Suppressor macrophage treated with lipopolysaccharide for 1 hour (primary cell): ENCODE measurements at regions not wholly inside any gene's neighbourhood (a gene's known extent, or its start where the extent isn't known, plus 50 kb on each side); places are given as distances from the start of the nearest gene placed in this dataset.
A peak's percentile ranks its signal among the peaks of the same experiment; 100 is the strongest.

Experiments used
- DNase-seq, 3 donors: peaks; one replicate each; pipeline ENCODE4 v3.0.0-alpha.2; 2020 to 2022

GRCh38 chr5:167723254-167723871 lies 568.1 kb upstream of the WWC1 start:
- peak; percentile 88 to 91 (median 88) for DNase-seq

DNA sequence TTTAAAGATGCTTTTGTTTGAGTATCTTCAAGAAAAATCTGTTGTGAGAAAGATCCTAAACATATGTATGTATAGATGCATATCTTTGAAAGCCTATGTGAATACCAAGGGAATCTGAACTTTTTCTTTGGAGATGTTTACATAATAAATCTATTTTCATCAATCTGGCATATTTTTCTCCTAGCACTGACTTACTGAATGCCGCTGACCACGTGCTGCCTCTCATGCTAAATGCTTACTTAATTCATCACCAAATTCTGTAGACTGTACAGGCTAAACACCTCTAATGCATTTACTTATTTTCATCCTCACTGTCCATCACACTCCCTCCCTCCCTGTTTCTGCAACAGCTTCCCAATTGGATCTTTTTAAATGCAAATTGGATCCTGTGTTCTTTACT lies 566.2 kb upstream of the WWC1 start:
- no peak for DNase-seq

GRCh38 chr5:167725741-167726140 lies 565.7 kb upstream of the WWC1 start:
- no peak for DNase-seq

- DNase-seq = no peak
These were observed 564.8 kb upstream of the WWC1 start for GRCh38 chr5:167726642-167727041.

GRCh38 chr5:167730121-167730520 lies 561.3 kb upstream of the WWC1 start:
- DNase-seq = peak; percentile 42 to 79 (median 61)

GRCh38 chr5:167730656-167731055 lies 560.8 kb upstream of the WWC1 start:
- no peak for DNase-seq

DNA sequence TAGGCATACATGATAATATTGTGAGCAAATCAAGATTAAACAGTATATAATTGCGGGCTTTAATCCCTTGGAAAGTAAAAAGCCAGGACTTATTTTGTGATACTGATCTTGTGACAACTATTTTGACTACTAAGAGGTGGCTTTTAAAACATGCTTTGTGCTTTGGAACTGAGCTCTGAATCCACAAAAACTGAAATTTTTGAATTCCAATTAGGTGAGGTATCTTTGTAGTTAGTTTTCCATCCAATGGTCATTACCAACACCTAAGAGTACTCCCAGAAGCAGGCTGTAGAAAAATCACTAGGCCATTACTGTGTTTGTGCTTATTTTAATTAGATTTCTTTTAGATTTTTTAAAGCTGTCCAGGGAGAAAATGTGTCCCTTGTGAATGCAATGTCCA lies 559.5 kb upstream of the WWC1 start:
- DNase-seq = no peak

DNA sequence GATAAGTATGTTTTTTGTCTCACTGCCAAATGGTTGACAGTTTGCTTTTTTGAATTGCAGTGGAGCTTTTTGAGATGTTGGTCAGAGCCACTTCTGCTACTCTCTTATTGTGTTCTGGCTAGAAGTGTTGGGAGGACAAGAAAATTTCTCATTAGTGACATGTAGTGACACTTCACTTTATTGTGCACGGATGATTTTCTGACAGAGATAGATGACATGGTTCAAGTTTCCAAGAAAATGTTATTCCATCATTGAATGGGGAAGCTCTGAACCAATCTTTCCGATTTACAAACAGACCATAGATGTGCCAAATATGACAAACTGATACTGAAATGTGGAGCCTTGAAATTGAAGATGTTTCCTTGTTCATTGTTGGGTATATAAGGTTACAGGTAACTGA lies 558.9 kb upstream of the WWC1 start:
- no peak for DNase-seq

DNA sequence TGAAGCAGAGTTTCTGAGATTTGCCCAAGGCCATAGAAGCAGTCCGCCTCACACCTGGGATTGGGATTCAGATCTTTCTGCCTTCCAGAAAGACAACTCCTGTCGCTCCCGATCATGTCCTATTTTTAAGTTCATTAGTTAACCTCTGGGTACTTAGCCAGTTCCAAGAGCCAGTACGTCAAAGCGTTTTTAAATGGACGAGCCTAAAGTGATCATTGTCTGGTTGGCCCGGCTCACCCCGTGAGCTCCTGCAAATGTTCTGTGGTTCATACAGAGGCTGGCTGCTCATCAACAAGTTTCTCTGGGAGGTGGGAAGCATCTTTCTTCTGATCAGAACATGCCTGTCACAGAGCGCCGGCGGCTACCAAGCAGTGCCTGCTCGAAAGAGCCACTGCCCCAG lies 554.5 kb upstream of the WWC1 start:
- no peak for DNase-seq

DNA sequence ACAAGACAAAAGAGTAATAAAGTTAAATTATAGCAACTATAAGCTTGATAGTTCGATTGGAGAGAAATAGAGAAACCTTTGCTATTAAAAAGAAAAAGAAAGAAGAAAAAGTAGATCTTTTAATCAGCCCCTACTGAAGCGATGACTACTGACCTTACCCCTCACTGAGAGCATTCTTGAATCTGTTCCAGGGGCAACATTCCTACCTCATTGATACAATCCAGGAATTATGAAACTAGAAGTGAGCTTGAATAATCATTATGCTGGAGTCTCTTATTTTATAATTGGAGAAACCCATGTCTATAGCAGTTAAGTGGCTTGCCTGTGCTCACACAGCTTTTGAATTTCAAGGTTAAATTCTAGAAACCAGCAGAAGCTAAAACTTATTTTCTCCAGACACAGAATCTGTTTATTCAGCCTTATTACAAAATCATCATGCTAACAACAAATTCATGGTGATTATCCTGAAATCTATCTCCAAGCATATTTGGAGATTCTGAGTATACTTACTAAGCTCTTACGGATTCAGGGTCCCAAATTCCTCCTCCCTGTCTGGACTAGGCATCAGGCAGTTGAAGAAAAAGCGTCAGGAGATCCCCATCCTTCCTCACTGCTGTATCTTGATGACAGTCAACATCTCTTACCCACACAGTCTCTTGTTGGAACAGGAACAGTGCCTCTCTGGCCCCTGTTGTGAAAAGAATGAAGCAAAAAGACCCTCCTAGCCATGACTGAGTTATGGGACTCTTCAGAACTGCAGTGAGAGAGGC lies 547.6 kb upstream of the WWC1 start:
- no peak for DNase-seq

DNA sequence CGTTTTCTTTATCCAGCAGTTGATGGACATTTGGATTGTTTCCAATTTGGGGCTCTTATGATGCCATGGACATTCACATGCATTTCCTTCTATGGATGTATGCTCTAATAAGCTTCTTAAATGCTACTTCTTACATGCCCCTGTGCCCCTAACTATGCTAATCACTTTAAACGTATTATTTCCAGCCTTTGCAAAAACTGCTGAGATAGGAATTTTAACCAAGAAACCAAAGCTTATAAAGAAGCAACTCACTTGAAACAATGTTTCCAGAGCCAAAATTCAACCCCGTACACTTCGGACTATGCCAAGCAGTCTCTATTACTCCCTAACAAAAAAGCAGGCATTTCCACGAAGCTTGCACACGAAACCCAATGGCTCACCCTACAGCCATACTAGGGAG lies 545.6 kb upstream of the WWC1 start:
- no peak for DNase-seq

DNA sequence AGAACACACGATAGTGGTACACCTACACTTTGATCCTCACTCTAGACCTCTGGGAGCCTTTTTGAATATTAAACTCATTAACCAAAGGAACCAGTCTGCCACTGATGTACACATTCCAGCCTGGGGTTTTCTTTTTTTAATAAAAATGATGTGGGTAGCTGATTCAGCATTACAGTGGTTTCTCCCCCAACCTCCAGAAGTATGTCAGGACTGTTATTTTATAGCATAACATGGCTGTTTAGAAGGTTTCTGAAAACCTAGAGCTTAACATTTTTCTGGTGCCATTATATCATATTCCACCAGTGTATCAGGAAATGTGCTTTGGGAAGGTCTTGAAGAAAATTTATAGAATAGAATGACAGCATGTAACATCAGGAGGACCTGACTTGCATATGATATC lies 540.9 kb upstream of the WWC1 start:
- DNase-seq = no peak

DNA sequence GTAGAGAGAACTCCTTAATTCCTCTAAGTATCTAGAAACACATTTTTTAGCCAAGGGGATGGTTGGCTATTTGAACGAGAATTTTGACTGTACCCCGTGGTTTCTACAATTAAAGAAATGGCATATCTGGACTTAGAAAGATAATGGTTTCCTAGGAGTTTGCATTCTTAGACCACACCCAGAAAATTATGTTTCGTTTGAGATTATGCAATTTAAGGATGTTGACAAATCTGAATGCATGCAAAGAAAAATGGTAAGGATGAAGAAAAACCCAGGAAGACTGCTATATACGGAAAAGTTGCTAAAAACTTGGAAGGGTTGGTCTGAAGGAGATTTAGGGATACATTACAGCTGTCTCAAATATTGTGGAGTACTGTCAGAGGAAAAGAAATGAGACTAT lies 538.5 kb upstream of the WWC1 start:
- no peak for DNase-seq

GRCh38 chr5:167753725-167754490 lies 537.5 kb upstream of the WWC1 start:
- DNase-seq = no peak

- DNase-seq = no peak
These were observed 536.9 kb upstream of the WWC1 start for GRCh38 chr5:167754501-167755021.

GRCh38 chr5:167755420-167755819 lies 536.0 kb upstream of the WWC1 start:
- DNase-seq = no peak

GRCh38 chr5:167759057-167759821 lies 532.2 kb upstream of the WWC1 start:
- DNase-seq = peak in 1 of 3 donors; percentile 37

- DNase-seq = no peak
These were observed 527.7 kb upstream of the WWC1 start for GRCh38 chr5:167763772-167764171.

- no peak for DNase-seq
These were observed 526.7 kb upstream of the WWC1 start for GRCh38 chr5:167764641-167765289.

DNA sequence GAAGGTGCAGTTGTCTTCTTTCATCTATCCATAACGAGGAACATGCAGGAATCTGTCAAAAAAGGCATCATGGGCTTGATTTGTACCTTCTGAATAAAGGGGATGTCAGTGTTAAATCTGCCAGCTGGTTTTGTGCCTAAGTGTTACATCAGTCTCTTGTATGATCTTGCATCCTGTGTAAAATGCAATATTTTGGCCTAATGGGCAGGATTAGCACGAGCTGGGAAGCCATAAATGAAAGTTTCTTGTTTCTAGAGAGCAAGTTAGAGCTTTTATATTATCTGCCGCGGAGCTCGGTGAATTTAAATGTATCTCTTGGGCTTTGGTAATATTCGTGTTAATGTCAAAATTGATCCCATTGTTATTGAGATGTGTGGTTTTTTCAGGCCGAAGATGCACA lies 526.1 kb upstream of the WWC1 start:
- no peak for DNase-seq

DNA sequence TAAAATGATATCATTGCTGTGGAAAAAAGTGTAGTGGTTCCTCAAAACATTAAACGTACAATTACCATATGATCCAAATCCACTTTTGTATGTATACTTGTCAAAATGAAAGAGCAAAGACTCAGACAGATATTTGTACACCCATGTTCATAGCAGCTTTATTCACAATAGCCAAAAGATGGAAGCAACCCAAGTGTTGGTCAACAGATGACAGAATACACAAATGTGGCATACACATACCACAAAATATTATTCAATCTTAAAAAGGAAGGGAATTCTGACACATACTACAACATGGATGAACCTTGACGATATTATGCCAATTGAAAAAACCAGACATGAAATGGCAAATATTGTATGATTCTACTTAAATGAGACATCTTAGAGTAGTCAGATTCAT lies 524.5 kb upstream of the WWC1 start:
- DNase-seq = no peak

GRCh38 chr5:167767795-167768194 lies 523.6 kb upstream of the WWC1 start:
- DNase-seq = no peak
